ENCODE measurements at regions not wholly inside any gene's neighbourhood (a gene's known extent, or its start where the extent isn't known, plus 50 kb on each side); places are given as distances from the start of the nearest gene placed in this dataset.

- no peak for DNase-seq
These were observed 58.4 kb upstream of the ALDH1A1 start for GRCh38 chr9:73011181-73011750.

- DNase-seq = no peak
These were observed 56.9 kb upstream of the ALDH1A1 start for GRCh38 chr9:73009649-73010288.

- no peak for DNase-seq
These were observed 55.3 kb upstream of the ALDH1A1 start for GRCh38 chr9:73007966-73008672.

- no peak for DNase-seq
These were observed 54.1 kb upstream of the ALDH1A1 start for GRCh38 chr9:73006986-73007385.

Measured in central memory CD4-positive, alpha-beta T cell (primary cell).